ENCODE measurements at regions not wholly inside any gene's neighbourhood (a gene's known extent, or its start where the extent isn't known, plus 50 kb on each side); places are given as distances from the start of the nearest gene placed in this dataset.
"Not testable (repeated sequence)": the region's sequence is repeated elsewhere in the genome, so short reads cannot be mapped to it uniquely, and the experiment has no call there.

GRCh38 chr5:62777081-62777480 lies 198.5 kb downstream of the LRRC70 start:
- not testable (repeated sequence) for DNase-seq (ENCODE audit: low read depth)

- not testable (repeated sequence) for DNase-seq (ENCODE audit: low read depth)
These were observed 198.0 kb downstream of the LRRC70 start for GRCh38 chr5:62776592-62776991.

DNA sequence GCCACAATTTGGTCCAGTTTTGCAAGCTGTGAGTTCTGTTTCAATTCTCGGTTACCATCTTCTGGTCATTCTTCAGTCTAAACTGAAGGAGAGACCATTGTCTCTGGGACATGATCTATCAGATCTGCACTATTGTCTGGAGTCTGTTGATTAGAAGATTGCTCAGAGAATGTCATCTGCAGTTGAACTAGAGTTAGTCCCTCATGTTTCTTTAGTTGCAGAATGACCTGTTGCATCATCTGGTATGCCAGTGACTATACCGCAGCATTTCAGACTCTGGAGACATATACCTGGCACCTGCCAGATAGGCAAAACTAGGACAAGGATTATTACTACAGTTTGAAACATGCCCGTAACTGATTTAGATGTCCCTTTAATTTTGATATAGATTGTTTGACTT lies 194.8 kb downstream of the LRRC70 start:
- no peak for DNase-seq (ENCODE audit: low read depth)

GRCh38 chr5:62771341-62771740 lies 192.7 kb downstream of the LRRC70 start:
- DNase-seq (ENCODE audit: low read depth): no peak

- DNase-seq (ENCODE audit: low read depth): no peak
These were observed 189.0 kb downstream of the LRRC70 start for GRCh38 chr5:62767650-62768049.

GRCh38 chr5:62767077-62767476 lies 188.5 kb downstream of the LRRC70 start:
- DNase-seq (ENCODE audit: low read depth): no peak

DNA sequence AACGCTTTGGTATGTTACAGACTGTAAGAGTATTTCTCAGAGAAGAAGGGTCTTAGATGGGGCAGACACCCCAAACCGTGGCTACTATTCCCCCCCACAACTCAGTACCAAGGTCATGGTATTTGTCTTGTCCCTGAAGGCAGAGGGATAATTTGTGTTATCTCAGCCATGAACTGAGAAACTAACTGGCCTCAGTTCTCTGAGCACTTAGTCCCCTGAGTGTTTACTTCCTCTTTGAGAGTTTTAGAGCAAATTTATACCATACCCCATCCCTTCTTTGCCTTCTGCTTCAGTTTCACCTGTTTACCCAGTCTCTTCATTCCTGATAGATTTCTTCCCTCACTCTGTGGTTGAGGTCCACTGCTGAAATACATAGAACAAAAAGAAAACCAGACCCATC lies 183.9 kb downstream of the LRRC70 start:
- no peak for DNase-seq (ENCODE audit: low read depth)

- not testable (repeated sequence) for DNase-seq (ENCODE audit: low read depth)
These were observed 179.1 kb downstream of the LRRC70 start for GRCh38 chr5:62757686-62758085.

- not testable (repeated sequence) for DNase-seq (ENCODE audit: low read depth)
These were observed 174.4 kb downstream of the LRRC70 start for GRCh38 chr5:62752998-62753367.

GRCh38 chr5:62752056-62752997 lies 173.7 kb downstream of the LRRC70 start:
- not testable (repeated sequence) for DNase-seq (ENCODE audit: low read depth)

- no peak for DNase-seq (ENCODE audit: low read depth)
These were observed 163.6 kb downstream of the LRRC70 start for GRCh38 chr5:62742207-62742606.

DNA sequence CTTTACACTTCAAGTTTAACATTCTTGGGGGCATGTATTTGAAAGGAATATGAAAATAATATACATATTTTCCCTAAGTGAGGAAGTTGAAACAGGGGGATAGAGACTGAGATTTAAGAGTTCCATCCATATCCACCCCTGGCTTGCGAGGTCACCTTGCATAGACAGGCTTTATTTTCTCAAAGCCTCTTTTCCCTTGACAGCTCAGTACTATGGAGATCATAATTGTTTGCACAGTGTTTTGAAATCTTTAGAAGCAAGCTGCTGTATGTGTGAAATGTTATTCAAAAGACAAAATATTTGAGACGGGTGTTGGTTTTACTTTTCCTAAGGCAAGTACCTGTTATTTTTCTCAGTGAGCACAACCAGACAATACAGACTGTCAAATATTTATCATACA lies 163.1 kb downstream of the LRRC70 start:
- DNase-seq (ENCODE audit: low read depth): no peak

DNA sequence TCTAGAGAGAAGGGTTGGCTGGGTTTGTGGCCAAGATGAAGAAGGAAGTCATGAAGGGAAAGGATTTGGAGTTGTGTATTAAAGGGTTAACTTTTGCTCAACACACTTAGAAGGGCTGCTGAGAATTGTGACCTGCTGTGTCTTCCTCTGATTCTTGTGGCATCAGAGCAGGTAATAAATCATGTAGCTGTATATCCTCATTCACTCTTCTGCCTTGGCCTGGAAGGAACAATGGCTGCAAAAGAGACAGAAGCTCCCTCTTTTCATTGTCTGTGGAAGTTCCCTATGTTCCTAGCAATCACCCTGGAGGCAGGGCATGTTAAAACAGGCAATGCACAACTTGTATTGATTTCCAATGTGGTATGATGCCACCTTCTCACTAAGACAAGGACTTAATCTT lies 159.1 kb downstream of the LRRC70 start:
- no peak for DNase-seq (ENCODE audit: low read depth)

DNA sequence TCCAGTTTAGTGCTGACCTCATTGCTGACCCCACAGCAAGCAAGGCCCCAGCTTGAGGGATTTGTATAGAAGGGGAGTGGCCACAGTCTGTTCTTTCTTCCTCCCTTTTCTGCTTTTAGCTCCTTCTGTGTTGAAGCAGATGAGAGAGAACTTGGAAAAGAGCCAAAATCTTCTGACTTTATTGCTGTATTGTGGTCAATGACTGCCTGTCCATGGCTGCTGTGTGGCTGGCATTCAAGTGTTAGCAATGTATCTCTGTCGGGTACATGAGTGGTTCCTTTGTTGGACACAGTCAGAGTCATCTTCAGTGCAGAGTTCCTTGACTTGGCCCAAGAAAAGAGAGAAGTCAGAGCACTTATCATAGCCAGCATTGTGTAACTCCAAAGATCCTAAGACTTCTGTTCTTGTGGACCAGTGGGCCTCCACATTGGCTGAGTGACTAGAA lies 154.1 kb downstream of the LRRC70 start:
- DNase-seq (ENCODE audit: low read depth): no peak

DNA sequence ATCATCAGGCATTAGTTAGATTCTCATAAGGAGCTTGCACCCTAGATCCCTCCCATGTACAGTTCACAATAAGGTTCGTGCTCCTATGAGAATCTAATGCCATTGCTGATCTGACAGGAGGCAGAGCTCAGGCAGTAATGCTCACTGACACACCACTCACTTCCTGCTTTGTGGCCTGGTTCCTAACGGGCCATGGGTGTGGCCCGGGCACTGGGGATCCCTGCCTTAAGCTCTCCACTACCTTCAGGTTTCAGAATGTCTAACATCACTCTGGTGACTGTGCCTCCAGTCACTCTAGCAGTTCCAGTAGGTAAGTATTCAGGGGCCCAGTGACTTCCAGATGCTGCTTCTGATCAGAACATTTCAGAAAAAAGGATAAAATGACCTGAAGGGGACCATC lies 152.4 kb downstream of the LRRC70 start:
- DNase-seq (ENCODE audit: low read depth): no peak

- DNase-seq (ENCODE audit: low read depth): no peak
These were observed 151.1 kb downstream of the LRRC70 start for GRCh38 chr5:62729675-62730074.

GRCh38 chr5:62727861-62728260 lies 149.2 kb downstream of the LRRC70 start:
- no peak for DNase-seq (ENCODE audit: low read depth)

DNA sequence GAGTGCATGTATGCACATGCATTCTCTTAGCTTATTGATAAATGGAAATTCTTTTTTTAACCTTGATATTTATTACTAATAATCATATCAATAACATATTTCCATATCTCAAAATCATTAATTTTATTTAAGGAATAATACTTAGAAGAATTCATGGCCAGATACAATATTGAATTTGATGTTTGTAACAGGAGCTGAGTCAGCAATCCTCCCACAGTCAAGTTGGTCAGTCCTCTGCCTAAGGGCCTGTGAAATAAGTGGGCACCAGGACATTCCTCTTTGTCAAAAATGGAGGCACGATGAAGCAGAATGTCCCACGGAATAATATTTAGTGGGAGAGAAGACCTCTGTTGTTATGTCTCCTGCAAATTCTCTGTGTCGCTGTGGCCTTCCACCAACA lies 148.6 kb downstream of the LRRC70 start:
- no peak for DNase-seq (ENCODE audit: low read depth)

DNA sequence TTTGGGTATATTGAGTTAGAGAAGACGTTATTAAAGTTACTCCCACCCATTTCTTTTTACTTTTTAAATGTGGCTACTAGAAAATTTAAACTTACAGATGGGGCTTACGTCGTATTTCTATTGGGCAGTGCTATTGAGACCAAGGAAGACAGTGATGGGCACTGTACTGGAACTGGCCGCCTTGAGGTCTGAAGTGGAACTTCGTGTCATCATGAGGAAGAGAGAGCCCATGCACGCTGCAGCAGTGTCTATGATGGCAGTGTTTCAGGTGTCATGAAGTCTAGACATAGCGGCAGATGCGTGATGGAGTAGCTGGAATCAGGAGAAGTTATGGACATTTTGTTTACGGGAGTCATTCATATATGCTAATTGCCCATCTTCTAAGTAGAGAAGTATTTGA lies 143.7 kb downstream of the LRRC70 start:
- DNase-seq (ENCODE audit: low read depth): no peak

DNA sequence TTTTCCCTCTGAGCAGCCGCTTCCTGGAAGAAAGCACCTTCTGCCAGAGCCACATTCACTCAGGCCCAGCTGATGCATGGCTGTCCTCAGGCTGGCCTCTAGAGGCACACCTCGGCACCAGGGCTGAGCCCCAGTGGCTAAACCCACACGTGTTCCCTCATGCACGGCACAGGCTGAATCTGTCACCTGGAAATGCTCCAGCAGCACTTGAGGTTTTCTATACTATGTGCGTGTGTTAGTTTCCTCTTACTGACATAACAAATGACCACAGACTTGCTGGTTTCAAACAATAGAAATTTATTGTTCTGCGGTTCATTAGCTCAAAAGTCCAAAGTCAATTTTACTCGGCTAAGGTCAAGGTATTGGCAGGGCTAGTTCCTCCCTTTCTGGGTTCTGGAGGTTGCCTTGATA lies 141.4 kb downstream of the LRRC70 start:
- DNase-seq (ENCODE audit: low read depth): no peak

GRCh38 chr5:62719061-62719720 lies 140.6 kb downstream of the LRRC70 start:
- DNase-seq (ENCODE audit: low read depth): no peak

GRCh38 chr5:62718324-62718723 lies 139.7 kb downstream of the LRRC70 start:
- DNase-seq (ENCODE audit: low read depth): no peak

- DNase-seq (ENCODE audit: low read depth): no peak
These were observed 138.8 kb downstream of the LRRC70 start for GRCh38 chr5:62717301-62717933.

Data from fibroblast of the conjunctiva (primary cell).